ENCODE measurements at regions not wholly inside any gene's neighbourhood (a gene's known extent, or its start where the extent isn't known, plus 50 kb on each side); places are given as distances from the start of the nearest gene placed in this dataset.

GRCh38 chr2:177014946-177015345, 197.6 kb upstream of the HNRNPA3 start:
- no peak for ATAC-seq

DNA sequence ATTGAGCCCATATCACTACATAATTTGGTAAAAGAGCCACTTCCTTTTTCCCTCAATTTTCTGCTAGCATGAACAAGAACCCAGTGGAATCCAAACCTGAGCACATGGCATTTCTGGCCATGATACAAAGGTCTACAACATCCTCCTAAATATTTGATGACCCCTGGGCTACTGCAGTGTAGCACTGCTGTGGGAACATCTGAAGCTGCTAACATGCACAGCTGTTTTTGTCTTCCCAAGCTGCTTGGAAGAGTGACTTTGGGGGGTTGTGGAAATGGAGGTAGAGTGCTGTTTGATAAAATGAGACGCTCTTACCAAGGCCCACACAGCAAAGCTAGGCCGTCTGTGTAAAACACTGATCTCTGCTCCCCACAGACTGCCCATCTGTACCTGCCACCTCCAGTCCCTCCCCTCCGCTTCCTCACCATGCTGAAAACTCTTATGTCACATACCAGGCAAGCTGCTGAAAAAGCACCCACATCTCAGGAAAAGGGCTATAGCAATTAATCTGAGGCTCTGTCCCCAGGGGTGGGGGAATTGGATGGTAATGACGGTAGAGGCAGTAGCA, 197.2 kb upstream of the HNRNPA3 start:
- TF ChIP-seq CSDC2 (CRISPR knock-in tag; IDR thresholded peaks at IDR 0.05), result no peak
- TF ChIP-seq TCF4 (CRISPR knock-in tag; IDR thresholded peaks at IDR 0.05; ENCODE audit: borderline replicate concordance), result no peak
- TF ChIP-seq ESRRG (CRISPR knock-in tag; IDR thresholded peaks at IDR 0.05), result no peak
- no peak for TF ChIP-seq ZNF70 (CRISPR knock-in tag; IDR thresholded peaks at IDR 0.05)
- no peak for TF ChIP-seq OSR1 (CRISPR knock-in tag; IDR thresholded peaks at IDR 0.05)
- TF ChIP-seq PPARA (CRISPR knock-in tag; IDR thresholded peaks at IDR 0.05; ENCODE audit: borderline replicate concordance), result no peak
- TF ChIP-seq GLIS3 (CRISPR knock-in tag; IDR thresholded peaks at IDR 0.05), result no peak
- no peak for TF ChIP-seq ZFP30 (CRISPR knock-in tag; IDR thresholded peaks at IDR 0.05)
- no peak for TF ChIP-seq RARB (CRISPR knock-in tag; IDR thresholded peaks at IDR 0.05)
- TF ChIP-seq ZNF8 (CRISPR knock-in tag; IDR thresholded peaks at IDR 0.05), result no peak
- TF ChIP-seq ARNTL (CRISPR knock-in tag; IDR thresholded peaks at IDR 0.05; ENCODE audit: borderline replicate concordance, low read depth), result no peak
- no peak for TF ChIP-seq PATZ1 (CRISPR knock-in tag; IDR thresholded peaks at IDR 0.05; ENCODE audit: borderline replicate concordance)
- no peak for TF ChIP-seq SNAI2 (CRISPR knock-in tag; IDR thresholded peaks at IDR 0.05)
- TF ChIP-seq BACH2 (CRISPR knock-in tag; IDR thresholded peaks at IDR 0.05; ENCODE audit: borderline replicate concordance), result no peak
- TF ChIP-seq CREB5 (CRISPR knock-in tag; IDR thresholded peaks at IDR 0.05; ENCODE audit: low read depth), result no peak
- no peak for TF ChIP-seq TOX (CRISPR knock-in tag; IDR thresholded peaks at IDR 0.05; ENCODE audit: borderline replicate concordance)
- TF ChIP-seq TSHZ2 (CRISPR knock-in tag; IDR thresholded peaks at IDR 0.05), result no peak
- TF ChIP-seq, protein P1, sequence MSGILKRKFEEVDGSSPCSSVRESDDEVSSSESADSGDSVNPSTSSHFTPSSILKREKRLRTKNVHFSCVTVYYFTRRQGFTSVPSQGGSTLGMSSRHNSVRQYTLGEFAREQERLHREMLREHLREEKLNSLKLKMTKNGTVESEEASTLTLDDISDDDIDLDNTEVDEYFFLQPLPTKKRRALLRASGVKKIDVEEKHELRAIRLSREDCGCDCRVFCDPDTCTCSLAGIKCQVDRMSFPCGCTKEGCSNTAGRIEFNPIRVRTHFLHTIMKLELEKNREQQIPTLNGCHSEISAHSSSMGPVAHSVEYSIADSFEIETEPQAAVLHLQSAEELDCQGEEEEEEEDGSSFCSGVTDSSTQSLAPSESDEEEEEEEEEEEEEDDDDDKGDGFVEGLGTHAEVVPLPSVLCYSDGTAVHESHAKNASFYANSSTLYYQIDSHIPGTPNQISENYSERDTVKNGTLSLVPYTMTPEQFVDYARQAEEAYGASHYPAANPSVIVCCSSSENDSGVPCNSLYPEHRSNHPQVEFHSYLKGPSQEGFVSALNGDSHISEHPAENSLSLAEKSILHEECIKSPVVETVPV (CRISPR knock-in tag; IDR thresholded peaks at IDR 0.05), result no peak
- no peak for TF ChIP-seq POU6F1 (CRISPR knock-in tag; IDR thresholded peaks at IDR 0.05; ENCODE audit: borderline replicate concordance, low read depth)
- ATAC-seq, result no peak

More at GRCh38 chr2:177014946-177015345, 197.6 kb upstream of the HNRNPA3 start:
- TF ChIP-seq BACH2 (CRISPR knock-in tag; IDR thresholded peaks at IDR 0.05; ENCODE audit: borderline replicate concordance), result no peak
- TF ChIP-seq ZNF565 (CRISPR knock-in tag; conservative IDR thresholded peaks at IDR 0.05; ENCODE audit: low read depth), result no peak
- TF ChIP-seq CSDC2 (CRISPR knock-in tag; IDR thresholded peaks at IDR 0.05), result no peak

- ATAC-seq, result no peak
- TF ChIP-seq TCF4 (CRISPR knock-in tag; IDR thresholded peaks at IDR 0.05; ENCODE audit: borderline replicate concordance) (no peak), BACH2 (CRISPR knock-in tag; IDR thresholded peaks at IDR 0.05; ENCODE audit: borderline replicate concordance) (no peak), CREB5 (CRISPR knock-in tag; IDR thresholded peaks at IDR 0.05; ENCODE audit: low read depth) (no peak), PPARA (CRISPR knock-in tag; IDR thresholded peaks at IDR 0.05; ENCODE audit: borderline replicate concordance) (no peak), SNAI2 (CRISPR knock-in tag; IDR thresholded peaks at IDR 0.05) (no peak)
- TF ChIP-seq, protein P1 (CRISPR knock-in tag; IDR thresholded peaks at IDR 0.05), result no peak
Measured at GRCh38 chr2:177020524-177021119, 192.0 kb upstream of the HNRNPA3 start.
